ENCODE measurements at regions not wholly inside any gene's neighbourhood (a gene's known extent, or its start where the extent isn't known, plus 50 kb on each side); places are given as distances from the start of the nearest gene placed in this dataset.

DNA sequence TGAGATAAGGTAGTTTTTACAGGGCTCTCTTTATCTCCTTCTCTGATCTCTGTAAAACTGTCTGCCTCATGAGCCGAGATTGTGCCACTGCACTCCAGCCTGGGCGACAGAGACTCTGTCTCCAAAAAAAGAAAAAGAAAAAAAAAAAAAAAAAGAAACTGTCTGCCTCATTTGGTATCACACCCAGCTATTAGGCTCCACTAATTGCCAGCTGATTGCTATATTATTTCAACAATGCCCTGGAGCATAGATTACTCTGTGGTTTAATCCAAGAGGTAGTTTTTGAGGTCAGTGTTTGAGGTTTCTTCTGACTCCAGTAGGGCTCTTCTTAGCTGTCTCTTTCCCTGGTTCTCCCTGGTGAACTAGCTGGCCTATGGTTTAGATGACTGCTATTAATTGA, 268.1 kb upstream of the PLPP4 start:
- intact Hi-C loops (cut with micrococcal nuclease; ENCODE audit: unreplicated experiment), result no loop called here
- H3K4me3 Mint-ChIP-seq (ENCODE audit: unreplicated experiment), result no peak overlapping the region
- CTCF ChIA-PET, result no interaction called here
- Histone ChIP-seq H3K27me3 (replicated peaks; ENCODE audit: control insufficient read depth, insufficient read depth, low read length) (no peaks in the 10 kb centered on the region), H3K4me3 (ENCODE audit: low read depth, low read length) (no peak overlapping the region), H3K4me1 (no peaks in the 10 kb centered on the region), H3K9me3 (no peaks in the 10 kb centered on the region), H3K36me3 (ENCODE audit: control insufficient read depth, insufficient read depth, low read length) (no peaks in the 10 kb centered on the region)
- H3K4me1 Mint-ChIP-seq (ENCODE audit: low read depth, unreplicated experiment), result no peaks in the 10 kb centered on the region
- POLR2A ChIA-PET, result no interaction called here
- H3K9me3 Mint-ChIP-seq (ENCODE audit: unreplicated experiment), result no peaks in the 10 kb centered on the region
- no peaks in the 10 kb centered on the region for H3K36me3 Mint-ChIP-seq (ENCODE audit: insufficient read depth, unreplicated experiment)
- TF ChIP-seq, protein P1, sequence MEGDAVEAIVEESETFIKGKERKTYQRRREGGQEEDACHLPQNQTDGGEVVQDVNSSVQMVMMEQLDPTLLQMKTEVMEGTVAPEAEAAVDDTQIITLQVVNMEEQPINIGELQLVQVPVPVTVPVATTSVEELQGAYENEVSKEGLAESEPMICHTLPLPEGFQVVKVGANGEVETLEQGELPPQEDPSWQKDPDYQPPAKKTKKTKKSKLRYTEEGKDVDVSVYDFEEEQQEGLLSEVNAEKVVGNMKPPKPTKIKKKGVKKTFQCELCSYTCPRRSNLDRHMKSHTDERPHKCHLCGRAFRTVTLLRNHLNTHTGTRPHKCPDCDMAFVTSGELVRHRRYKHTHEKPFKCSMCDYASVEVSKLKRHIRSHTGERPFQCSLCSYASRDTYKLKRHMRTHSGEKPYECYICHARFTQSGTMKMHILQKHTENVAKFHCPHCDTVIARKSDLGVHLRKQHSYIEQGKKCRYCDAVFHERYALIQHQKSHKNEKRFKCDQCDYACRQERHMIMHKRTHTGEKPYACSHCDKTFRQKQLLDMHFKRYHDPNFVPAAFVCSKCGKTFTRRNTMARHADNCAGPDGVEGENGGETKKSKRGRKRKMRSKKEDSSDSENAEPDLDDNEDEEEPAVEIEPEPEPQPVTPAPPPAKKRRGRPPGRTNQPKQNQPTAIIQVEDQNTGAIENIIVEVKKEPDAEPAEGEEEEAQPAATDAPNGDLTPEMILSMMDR (IDR thresholded peaks at IDR 0.05; ENCODE audit: insufficient read depth in 1 of 2, low read depth in 1 of 2, low read length in 1 of 2, severe bottlenecking in 1 of 2, unreplicated experiment in 1 of 2), result no peak
- DNase-seq, result no peak
- BruUV-seq (replicated peaks), result no TSS peak
- no peak overlapping the region for H3K27ac Mint-ChIP-seq (ENCODE audit: unreplicated experiment)
- H3K27me3 Mint-ChIP-seq (ENCODE audit: insufficient read depth, unreplicated experiment), result peaks cover 13% of the 10 kb centered on the region

DNA sequence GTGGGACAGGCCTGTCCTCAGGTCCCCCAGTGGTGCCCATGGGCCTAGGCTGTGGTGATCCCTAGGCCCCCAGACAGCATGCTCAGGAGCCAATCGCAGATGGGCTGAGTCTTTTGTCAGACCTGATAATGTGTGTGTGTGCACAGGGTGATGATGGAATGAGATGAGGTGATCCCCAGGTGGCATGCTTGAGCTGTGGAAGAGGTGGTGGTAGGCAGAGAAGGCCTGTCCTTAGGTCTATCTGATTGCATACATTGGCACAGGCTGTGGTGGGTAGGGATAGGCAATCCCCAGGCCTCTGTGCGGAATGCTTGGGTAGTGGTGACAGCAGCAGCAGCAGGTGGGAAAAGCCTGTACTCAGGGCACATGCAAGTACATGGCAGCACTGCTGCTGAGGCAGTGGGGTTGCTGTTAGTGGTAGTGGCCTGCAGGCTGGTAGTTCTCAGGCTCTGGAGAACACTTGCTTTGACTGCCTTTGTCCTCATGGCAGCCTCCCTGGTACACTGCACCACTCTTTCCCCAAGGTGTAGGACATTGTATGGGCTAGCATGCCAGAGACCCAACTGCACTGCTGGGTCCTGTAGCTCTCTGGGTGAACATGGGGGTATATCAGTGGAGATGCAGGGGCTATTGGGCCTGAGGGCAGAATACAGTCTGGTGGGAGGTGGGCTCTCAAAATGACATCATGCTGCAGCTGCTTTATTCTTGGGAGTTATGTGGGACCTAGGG, 260.9 kb upstream of the PLPP4 start:
- H3K27ac Mint-ChIP-seq (ENCODE audit: unreplicated experiment), result no peak overlapping the region
- Histone ChIP-seq H3K27me3 (replicated peaks; ENCODE audit: control insufficient read depth, insufficient read depth, low read length) (no peaks in the 10 kb centered on the region), H3K9me3 (no peaks in the 10 kb centered on the region), H3K36me3 (ENCODE audit: control insufficient read depth, insufficient read depth, low read length) (no peaks in the 10 kb centered on the region), H3K4me3 (ENCODE audit: low read depth, low read length) (no peak overlapping the region), H3K4me1 (no peaks in the 10 kb centered on the region)
- no peaks in the 10 kb centered on the region for H3K4me1 Mint-ChIP-seq (ENCODE audit: low read depth, unreplicated experiment)
- H3K27me3 Mint-ChIP-seq (ENCODE audit: insufficient read depth, unreplicated experiment), result peaks cover 2% of the 10 kb centered on the region
- no TSS peak for BruUV-seq (replicated peaks)
- H3K36me3 Mint-ChIP-seq (ENCODE audit: insufficient read depth, unreplicated experiment), result no peaks in the 10 kb centered on the region
- POLR2A ChIA-PET, result no interaction called here
- DNase-seq, result no peak
- CTCF ChIA-PET, result no interaction called here
- intact Hi-C loops (cut with micrococcal nuclease; ENCODE audit: unreplicated experiment), result no loop called here
- H3K4me3 Mint-ChIP-seq (ENCODE audit: unreplicated experiment), result no peak overlapping the region
- TF ChIP-seq, protein P1 (IDR thresholded peaks at IDR 0.05; ENCODE audit: insufficient read depth in 1 of 2, low read depth in 1 of 2, low read length in 1 of 2, severe bottlenecking in 1 of 2, unreplicated experiment in 1 of 2), result no peak
- H3K9me3 Mint-ChIP-seq (ENCODE audit: unreplicated experiment), result no peaks in the 10 kb centered on the region

DNA sequence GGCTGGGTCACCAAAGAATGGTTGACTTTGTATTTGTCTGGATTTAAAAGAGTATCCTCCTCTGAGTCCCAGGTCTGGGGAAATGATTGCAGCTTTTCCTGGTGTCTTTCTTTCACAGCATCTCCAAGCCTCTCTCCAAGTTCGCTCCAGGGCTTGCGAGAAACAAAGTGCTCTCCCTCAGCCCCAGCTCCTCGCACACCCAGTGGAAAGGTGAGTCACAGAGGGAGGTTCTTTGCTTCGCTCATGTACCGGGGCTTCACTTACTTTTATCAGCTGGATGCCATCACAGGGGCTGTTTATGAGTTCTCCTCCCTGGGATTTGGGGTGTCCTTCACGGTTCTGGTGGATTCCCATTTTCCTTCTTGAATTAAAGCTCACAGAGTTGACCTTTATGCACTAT, 252.2 kb upstream of the PLPP4 start:
- no peak for DNase-seq
- intact Hi-C loops (cut with micrococcal nuclease; ENCODE audit: unreplicated experiment), result no loop called here
- Histone ChIP-seq H3K9me3 (no peaks in the 10 kb centered on the region), H3K27me3 (replicated peaks; ENCODE audit: control insufficient read depth, insufficient read depth, low read length) (no peaks in the 10 kb centered on the region; the same call in 1 of the 2 replicates), H3K36me3 (ENCODE audit: control insufficient read depth, insufficient read depth, low read length) (no peaks in the 10 kb centered on the region), H3K4me3 (ENCODE audit: low read depth, low read length) (no peak overlapping the region), H3K4me1 (no peaks in the 10 kb centered on the region)
- H3K4me3 Mint-ChIP-seq (ENCODE audit: unreplicated experiment), result no peak overlapping the region
- no peaks in the 10 kb centered on the region for H3K36me3 Mint-ChIP-seq (ENCODE audit: insufficient read depth, unreplicated experiment)
- H3K27me3 Mint-ChIP-seq (ENCODE audit: insufficient read depth, unreplicated experiment), result peaks cover 13% of the 10 kb centered on the region
- ChIA-PET CTCF (no interaction called here), POLR2A (no interaction called here)
- H3K27ac Mint-ChIP-seq (ENCODE audit: unreplicated experiment), result no peak overlapping the region
- TF ChIP-seq, protein P1 (IDR thresholded peaks at IDR 0.05; ENCODE audit: insufficient read depth in 1 of 2, low read depth in 1 of 2, low read length in 1 of 2, severe bottlenecking in 1 of 2, unreplicated experiment in 1 of 2), result no peak
- BruUV-seq (replicated peaks), result no TSS peak
- no peaks in the 10 kb centered on the region for H3K4me1 Mint-ChIP-seq (ENCODE audit: low read depth, unreplicated experiment)
- H3K9me3 Mint-ChIP-seq (ENCODE audit: unreplicated experiment), result no peaks in the 10 kb centered on the region

Data from Caco-2 (cell line).